HG03558 (cell line): ENCODE measurements at regions not wholly inside any gene's neighbourhood (a gene's known extent, or its start where the extent isn't known, plus 50 kb on each side); places are given as distances from the start of the nearest gene placed in this dataset.

ENCODE experiments used
- ATAC-seq: cut with Tn5 transposase; IDR thresholded peaks from one replicate; pipeline ENCODE4 v1.9.1; 2021; ENCODE audit warnings: moderate number of reproducible peaks; ENCODE audit not compliant: unreplicated experiment; ENCODE audit errors: extremely low read depth

- ATAC-seq = no peak
These were observed 448.1 kb downstream of the KIF16B start for GRCh38 chr20:16124911-16125776.

GRCh38 chr20:16124491-16124890 is 448.8 kb downstream of the KIF16B start:
- no peak for ATAC-seq

GRCh38 chr20:16123623-16124022 is 449.6 kb downstream of the KIF16B start:
- no peak for ATAC-seq

- no peak for ATAC-seq
These were observed 453.3 kb downstream of the KIF16B start for GRCh38 chr20:16119909-16120308.

GRCh38 chr20:16115911-16116552 is 457.2 kb downstream of the KIF16B start:
- no peak for ATAC-seq

GRCh38 chr20:16113736-16114135 is 459.5 kb downstream of the KIF16B start:
- ATAC-seq = no peak

GRCh38 chr20:16111852-16112412 is 461.3 kb downstream of the KIF16B start:
- ATAC-seq = no peak

- no peak for ATAC-seq
These were observed 461.9 kb downstream of the KIF16B start for GRCh38 chr20:16111172-16111832.

- ATAC-seq = no peak
These were observed 465.9 kb downstream of the KIF16B start for GRCh38 chr20:16107172-16107870.

GRCh38 chr20:16106191-16106849 is 466.9 kb downstream of the KIF16B start:
- no peak for ATAC-seq

GRCh38 chr20:16104783-16105182 is 468.5 kb downstream of the KIF16B start:
- ATAC-seq = no peak
